Parathyroid adenoma (tissue), 2 donors: ENCODE measurements at regions not wholly inside any gene's neighbourhood (a gene's known extent, or its start where the extent isn't known, plus 50 kb on each side); places are given as distances from the start of the nearest gene placed in this dataset.

Source experiments
- H2AFZ ChIP-seq: fragments of 300-600 bp; sonication (generic); one replicate; pipeline ENCODE4 v1.7.0; 2017; ENCODE audit warnings: antibody characterized with exemption, mild to moderate bottlenecking
- H3K27ac ChIP-seq: fragments of 300-600 bp; sonication (generic); one replicate; pipeline ENCODE4 v1.7.0; 2017
- H3K27me3 ChIP-seq: fragments of 300-600 bp; sonication (generic); one replicate; pipeline ENCODE4 v1.7.0; 2017; ENCODE audit warnings: low read length; ENCODE audit not compliant: control insufficient read depth, insufficient read depth
- H3K36me3 ChIP-seq: fragments of 300-600 bp; sonication (generic); one replicate; pipeline ENCODE4 v1.7.0; 2017; ENCODE audit warnings: low read length; ENCODE audit not compliant: control insufficient read depth, insufficient read depth
- H3K4me1 ChIP-seq: fragments of 300-600 bp; sonication (generic); one replicate; pipeline ENCODE4 v1.7.0; 2017; ENCODE audit warnings: control low read depth
- H3K4me2 ChIP-seq: fragments of 300-600 bp; sonication (generic); one replicate; pipeline ENCODE4 v1.7.0; 2017; ENCODE audit warnings: low read length
- H3K4me3 ChIP-seq: fragments of 300-600 bp; sonication (generic); one replicate; pipeline ENCODE4 v1.7.0; 2017; ENCODE audit warnings: low read depth, low read length
- H3K79me2 ChIP-seq: fragments of 300-600 bp; sonication (generic); one replicate; pipeline ENCODE4 v1.7.0; 2017; ENCODE audit warnings: control low read depth
- H3K9ac ChIP-seq: fragments of 300-600 bp; sonication (generic); one replicate; pipeline ENCODE4 v1.7.0; 2017; ENCODE audit warnings: mild to moderate bottlenecking
- H3K9me3 ChIP-seq: fragments of 300-600 bp; sonication (generic); one replicate; pipeline ENCODE4 v1.7.0; 2017; ENCODE audit warnings: low read length; ENCODE audit not compliant: control insufficient read depth
- TF ChIP-seq, protein P1 (sequence below): fragments of 300-600 bp; sonication (generic); IDR thresholded peaks from one replicate; pipeline ENCODE4 v1.7.0; 2017; ENCODE audit warnings: antibody characterized with exemption, mild to moderate bottlenecking
- donor health status: primary hyperparathyroidism.

DNA sequence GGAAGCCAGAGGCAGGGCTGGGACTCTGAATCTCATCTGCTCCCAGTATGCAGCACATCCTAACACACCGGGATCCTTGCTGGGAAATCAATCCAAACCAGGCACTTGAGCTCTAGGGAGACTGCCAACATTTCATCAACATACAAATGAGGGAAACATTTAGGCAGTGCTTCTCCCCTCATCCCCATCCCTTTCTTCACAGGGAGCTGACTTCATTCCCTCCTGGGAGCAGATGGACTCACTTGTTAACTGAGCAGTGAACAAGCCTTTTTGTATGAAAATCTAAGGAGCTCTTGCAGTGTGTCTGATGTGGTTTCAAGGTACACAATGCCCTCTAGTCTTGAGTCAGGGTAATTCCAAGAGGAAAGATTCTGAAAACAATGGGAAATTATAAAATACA is 96.3 kb downstream of the TMEM114 start:
- Histone ChIP-seq H2AFZ (no peak overlapping the region), H3K4me2 (no peak overlapping the region), H3K27ac (no peak overlapping the region), H3K9me3 (no peaks in the 10 kb centered on the region), H3K4me3 (no peak overlapping the region), H3K79me2 (no peaks in the 10 kb centered on the region), H3K36me3 (no peaks in the 10 kb centered on the region), H3K4me1 (no peaks in the 10 kb centered on the region), H3K27me3 (no peaks in the 10 kb centered on the region), H3K9ac (no peak overlapping the region)
- TF ChIP-seq, protein P1, sequence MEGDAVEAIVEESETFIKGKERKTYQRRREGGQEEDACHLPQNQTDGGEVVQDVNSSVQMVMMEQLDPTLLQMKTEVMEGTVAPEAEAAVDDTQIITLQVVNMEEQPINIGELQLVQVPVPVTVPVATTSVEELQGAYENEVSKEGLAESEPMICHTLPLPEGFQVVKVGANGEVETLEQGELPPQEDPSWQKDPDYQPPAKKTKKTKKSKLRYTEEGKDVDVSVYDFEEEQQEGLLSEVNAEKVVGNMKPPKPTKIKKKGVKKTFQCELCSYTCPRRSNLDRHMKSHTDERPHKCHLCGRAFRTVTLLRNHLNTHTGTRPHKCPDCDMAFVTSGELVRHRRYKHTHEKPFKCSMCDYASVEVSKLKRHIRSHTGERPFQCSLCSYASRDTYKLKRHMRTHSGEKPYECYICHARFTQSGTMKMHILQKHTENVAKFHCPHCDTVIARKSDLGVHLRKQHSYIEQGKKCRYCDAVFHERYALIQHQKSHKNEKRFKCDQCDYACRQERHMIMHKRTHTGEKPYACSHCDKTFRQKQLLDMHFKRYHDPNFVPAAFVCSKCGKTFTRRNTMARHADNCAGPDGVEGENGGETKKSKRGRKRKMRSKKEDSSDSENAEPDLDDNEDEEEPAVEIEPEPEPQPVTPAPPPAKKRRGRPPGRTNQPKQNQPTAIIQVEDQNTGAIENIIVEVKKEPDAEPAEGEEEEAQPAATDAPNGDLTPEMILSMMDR: no peak

DNA sequence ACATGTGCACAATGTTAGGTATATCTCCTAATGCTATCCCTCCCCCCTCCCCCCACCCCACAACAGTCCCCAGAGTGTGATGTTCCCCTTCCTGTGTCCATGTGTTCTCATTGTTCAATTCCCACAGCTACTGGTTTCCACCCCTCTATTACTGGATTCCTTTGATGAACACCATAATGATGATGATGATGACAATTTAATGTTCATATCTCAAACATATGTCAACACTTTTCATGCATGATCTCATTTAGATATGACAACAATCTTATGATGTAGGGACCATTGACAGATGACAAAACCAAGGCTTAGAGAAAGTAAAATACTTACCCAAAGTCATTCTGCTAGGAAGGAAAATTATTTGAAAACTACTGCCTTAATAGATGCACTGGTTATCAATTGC is 97.6 kb downstream of the TMEM114 start:
- Histone ChIP-seq H3K9me3 (no peaks in the 10 kb centered on the region), H3K79me2 (no peaks in the 10 kb centered on the region), H3K36me3 (no peaks in the 10 kb centered on the region), H2AFZ (no peak overlapping the region), H3K4me1 (no peaks in the 10 kb centered on the region), H3K9ac (no peak overlapping the region), H3K27ac (no peak overlapping the region), H3K27me3 (no peaks in the 10 kb centered on the region), H3K4me2 (no peak overlapping the region), H3K4me3 (no peak overlapping the region)
- TF ChIP-seq, protein P1: no peak

DNA sequence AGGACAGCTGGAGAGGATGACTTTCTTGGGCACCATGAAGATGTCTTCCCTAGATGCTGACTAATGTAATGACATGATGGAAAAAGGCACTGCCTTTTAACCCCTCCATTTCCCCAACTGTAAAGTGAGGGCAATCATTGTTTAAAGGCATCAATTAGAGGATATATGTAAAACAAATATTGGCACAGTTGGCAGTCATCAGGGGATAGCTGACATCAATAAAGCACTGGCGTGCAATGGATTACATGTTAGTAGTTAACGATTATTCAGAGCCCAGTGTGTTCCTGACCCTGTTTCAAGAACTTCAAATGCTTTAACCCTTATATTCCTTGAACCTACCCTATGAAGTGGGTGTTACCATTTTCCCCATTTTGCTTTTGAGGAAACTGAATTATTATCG is 100.7 kb downstream of the TMEM114 start:
- no peak overlapping the region for H2AFZ ChIP-seq
- no peaks in the 10 kb centered on the region for H3K9me3 ChIP-seq
- H3K9ac ChIP-seq: no peak overlapping the region
- H3K27ac ChIP-seq: no peak overlapping the region
- TF ChIP-seq, protein P1: no peak
- H3K4me2 ChIP-seq: no peak overlapping the region
- H3K4me1 ChIP-seq: no peaks in the 10 kb centered on the region
- H3K79me2 ChIP-seq: no peaks in the 10 kb centered on the region
- no peaks in the 10 kb centered on the region for H3K27me3 ChIP-seq
- no peak overlapping the region for H3K4me3 ChIP-seq
- H3K36me3 ChIP-seq: no peaks in the 10 kb centered on the region

DNA sequence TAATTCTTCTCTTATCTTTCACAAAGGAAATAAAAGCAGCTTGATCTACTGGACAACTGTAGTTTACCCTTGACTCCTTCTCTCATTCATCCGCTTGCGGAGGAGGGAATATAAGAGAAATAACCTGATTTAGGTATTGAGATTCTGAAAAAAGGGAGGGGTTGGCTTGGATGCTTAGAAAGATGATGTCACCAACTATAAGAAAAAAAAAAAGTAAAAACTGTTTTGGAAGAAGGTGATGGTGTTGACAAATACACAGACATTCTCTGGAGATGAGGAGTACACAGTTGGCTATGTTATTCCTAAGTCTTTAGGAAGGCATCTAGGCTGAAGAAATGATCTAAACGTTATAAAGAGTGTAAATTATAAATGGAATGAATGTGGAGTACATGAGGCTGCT is 103.3 kb downstream of the TMEM114 start:
- Histone ChIP-seq H3K4me1 (no peaks in the 10 kb centered on the region), H3K36me3 (no peaks in the 10 kb centered on the region), H3K4me2 (no peak overlapping the region), H3K79me2 (no peaks in the 10 kb centered on the region), H3K9me3 (no peaks in the 10 kb centered on the region), H3K9ac (no peak overlapping the region), H2AFZ (no peak overlapping the region), H3K27me3 (no peaks in the 10 kb centered on the region), H3K4me3 (no peak overlapping the region), H3K27ac (no peak overlapping the region)
- TF ChIP-seq, protein P1: no peak

DNA sequence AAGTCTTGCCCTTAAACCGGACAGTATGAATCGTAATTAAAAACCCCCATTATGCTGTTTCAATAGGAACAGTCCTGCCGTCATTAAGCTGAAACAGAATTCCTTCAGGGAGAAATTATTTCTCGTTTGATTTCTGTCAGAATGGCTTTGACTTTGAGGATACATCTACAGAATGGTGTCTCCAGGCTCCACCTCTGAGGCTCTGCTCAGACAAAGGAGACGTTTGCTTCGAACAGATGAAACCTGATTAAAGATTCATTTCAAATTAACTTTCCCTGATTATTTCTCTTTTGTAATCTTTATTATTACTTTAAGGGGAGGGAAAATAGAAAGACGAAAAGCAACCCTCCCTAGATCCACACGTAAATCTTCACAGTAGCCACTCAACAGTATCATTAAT is 106.9 kb downstream of the TMEM114 start:
- no peak overlapping the region for H3K4me3 ChIP-seq
- no peak overlapping the region for H3K27ac ChIP-seq
- TF ChIP-seq, protein P1: no peak
- no peaks in the 10 kb centered on the region for H3K27me3 ChIP-seq
- no peak overlapping the region for H3K4me2 ChIP-seq
- no peaks in the 10 kb centered on the region for H3K4me1 ChIP-seq
- H3K9me3 ChIP-seq: no peaks in the 10 kb centered on the region
- H3K36me3 ChIP-seq: no peaks in the 10 kb centered on the region
- H3K9ac ChIP-seq: no peak overlapping the region
- no peak overlapping the region for H2AFZ ChIP-seq
- no peaks in the 10 kb centered on the region for H3K79me2 ChIP-seq
